Mucosa of stomach (tissue), 1 donor: ENCODE measurements at regions not wholly inside any gene's neighbourhood (a gene's known extent, or its start where the extent isn't known, plus 50 kb on each side); places are given as distances from the start of the nearest gene placed in this dataset.
"Not testable (repeated sequence)": the region's sequence is repeated elsewhere in the genome, so short reads cannot be mapped to it uniquely, and the experiment has no call there.

Experiments
- H3K27me3 ChIP-seq: one replicate; pipeline ENCODE4 v1.7.0; 2013; ENCODE audit warnings: mild to moderate bottlenecking, low read length; ENCODE audit not compliant: control insufficient read depth, insufficient read depth
- H3K36me3 ChIP-seq: one replicate; pipeline ENCODE4 v1.7.0; 2013; ENCODE audit warnings: low read length; ENCODE audit not compliant: control insufficient read depth, insufficient read depth
- H3K4me1 ChIP-seq: one replicate; pipeline ENCODE4 v1.7.0; 2013; ENCODE audit warnings: mild to moderate bottlenecking, low read length; ENCODE audit not compliant: control insufficient read depth, insufficient read depth
- H3K4me3 ChIP-seq: one replicate; pipeline ENCODE4 v1.7.0; 2013; ENCODE audit warnings: low read length
- H3K9ac ChIP-seq: one replicate; pipeline ENCODE4 v1.7.0; 2013; ENCODE audit warnings: mild to moderate bottlenecking, low read length, moderate library complexity
- H3K9me3 ChIP-seq: one replicate; pipeline ENCODE4 v1.7.0; 2013; ENCODE audit warnings: mild to moderate bottlenecking, low read length, moderate library complexity; ENCODE audit not compliant: control insufficient read depth
- donor health status: Pancreatic carcinoma.

DNA sequence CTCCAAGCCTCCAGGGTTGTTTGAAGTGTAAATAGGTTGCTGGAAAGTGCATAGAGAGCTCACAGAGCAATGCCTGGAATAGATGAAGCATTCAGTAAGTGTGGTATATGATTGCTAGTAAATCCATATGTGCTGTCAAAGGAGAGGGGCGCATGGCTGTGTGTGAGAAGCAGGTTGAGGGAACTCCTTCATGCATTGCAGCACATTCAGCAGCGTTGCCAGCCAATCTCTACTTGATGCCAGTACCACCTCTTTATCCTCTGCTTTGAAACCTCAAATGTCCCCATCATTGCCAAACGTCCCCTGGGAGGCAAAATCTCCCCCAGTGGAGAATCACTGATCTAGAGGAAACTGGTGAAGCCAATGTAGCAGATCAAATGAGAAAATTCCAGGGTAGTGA is 82.7 kb upstream of the RALGAPA2 start:
- H3K9ac ChIP-seq = no peak overlapping the region
- no peaks in the 10 kb centered on the region for H3K9me3 ChIP-seq
- H3K4me1 ChIP-seq = no peaks in the 10 kb centered on the region
- no peak overlapping the region for H3K4me3 ChIP-seq
- H3K27me3 ChIP-seq = no peaks in the 10 kb centered on the region
- no peaks in the 10 kb centered on the region for H3K36me3 ChIP-seq

DNA sequence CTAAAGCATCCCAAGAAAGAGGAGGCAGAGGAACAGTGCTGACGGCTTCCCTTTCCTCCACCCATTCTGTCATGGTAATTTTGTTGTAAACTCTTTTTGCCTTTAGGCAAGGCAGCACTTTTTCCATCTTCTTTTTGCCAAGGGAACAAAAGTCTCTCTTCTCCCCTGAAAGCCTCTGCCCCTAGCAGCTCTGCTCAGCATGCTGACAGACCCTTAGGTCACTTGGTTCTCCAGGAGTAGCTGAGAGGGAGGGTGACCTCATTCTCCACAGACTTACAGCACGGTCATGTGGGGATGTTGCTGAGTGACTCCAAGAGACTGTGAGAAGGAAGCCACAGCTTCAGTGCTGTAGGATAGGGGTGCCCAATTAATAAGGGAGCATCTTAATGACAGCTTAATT is 81.1 kb upstream of the RALGAPA2 start:
- Histone ChIP-seq H3K9me3 (no peaks in the 10 kb centered on the region), H3K36me3 (no peaks in the 10 kb centered on the region), H3K4me1 (no peaks in the 10 kb centered on the region), H3K9ac (no peak overlapping the region), H3K27me3 (no peaks in the 10 kb centered on the region), H3K4me3 (no peak overlapping the region)

DNA sequence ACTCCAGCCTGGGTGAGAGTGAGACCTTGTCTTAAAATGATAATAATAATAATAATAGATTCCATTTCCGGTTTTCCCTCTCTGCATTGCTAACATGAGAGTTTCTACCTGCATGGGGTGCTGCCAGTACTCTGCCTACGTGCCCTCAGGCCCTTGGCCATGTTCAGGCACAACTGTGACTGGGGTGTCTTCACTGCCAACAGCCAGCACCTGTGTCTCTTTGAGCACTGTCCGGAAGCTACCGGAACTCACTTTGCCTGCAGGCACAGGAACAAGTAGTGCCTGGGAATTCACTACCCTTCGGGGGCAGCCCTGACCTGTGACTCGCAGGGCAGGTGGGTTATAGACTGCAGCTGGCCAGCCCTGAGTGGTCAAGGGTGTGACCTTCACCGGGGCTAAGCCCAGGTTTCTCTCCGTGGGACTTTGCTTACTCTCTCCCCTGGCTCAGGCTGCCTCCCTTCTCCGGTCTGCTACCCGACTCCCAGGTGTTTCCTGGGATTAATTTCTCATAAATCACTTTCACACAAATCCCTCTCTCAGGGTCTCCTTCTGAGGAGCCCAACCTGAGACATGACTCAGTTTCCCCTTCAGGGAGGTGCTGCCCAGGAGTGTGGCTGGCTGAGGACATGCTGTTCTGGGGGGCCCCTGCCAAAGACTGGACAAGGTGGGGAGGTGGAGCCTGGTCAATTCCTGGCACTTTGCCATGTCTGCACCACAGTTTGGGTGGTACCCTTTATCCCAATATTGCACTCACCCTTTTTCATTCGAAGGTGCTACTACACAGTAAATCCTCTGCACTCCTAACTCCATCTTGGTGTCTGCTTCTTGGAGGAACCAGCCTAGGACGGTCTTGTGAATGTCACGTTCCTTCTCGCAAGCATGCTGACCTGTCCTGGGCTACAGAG is 79.5 kb upstream of the RALGAPA2 start:
- H3K4me3 ChIP-seq = no peak overlapping the region
- H3K9ac ChIP-seq = no peak overlapping the region
- H3K4me1 ChIP-seq = no peaks in the 10 kb centered on the region
- no peaks in the 10 kb centered on the region for H3K27me3 ChIP-seq
- no peaks in the 10 kb centered on the region for H3K9me3 ChIP-seq
- H3K36me3 ChIP-seq = no peaks in the 10 kb centered on the region

GRCh38 chr20:20788308-20788707 is 75.9 kb upstream of the RALGAPA2 start:
- no peaks in the 10 kb centered on the region for H3K9me3 ChIP-seq
- no peak overlapping the region for H3K4me3 ChIP-seq

GRCh38 chr20:20786428-20786827 is 74.0 kb upstream of the RALGAPA2 start:
- Histone ChIP-seq H3K4me3 (no peak overlapping the region), H3K9ac (no peak overlapping the region), H3K4me1 (no peaks in the 10 kb centered on the region), H3K36me3 (no peaks in the 10 kb centered on the region), H3K27me3 (no peaks in the 10 kb centered on the region), H3K9me3 (no peaks in the 10 kb centered on the region)

More at GRCh38 chr20:20788308-20788707, 75.9 kb upstream of the RALGAPA2 start:
- H3K4me1 ChIP-seq = no peaks in the 10 kb centered on the region
- H3K27me3 ChIP-seq = no peaks in the 10 kb centered on the region
- no peaks in the 10 kb centered on the region for H3K36me3 ChIP-seq
- H3K9ac ChIP-seq = no peak overlapping the region

GRCh38 chr20:20785226-20785625 is 72.8 kb upstream of the RALGAPA2 start:
- no peaks in the 10 kb centered on the region for H3K9me3 ChIP-seq
- H3K4me1 ChIP-seq = peaks cover 5% of the 10 kb centered on the region
- H3K9ac ChIP-seq = no peak overlapping the region
- H3K27me3 ChIP-seq = no peaks in the 10 kb centered on the region
- H3K36me3 ChIP-seq = no peaks in the 10 kb centered on the region
- no peak overlapping the region for H3K4me3 ChIP-seq

DNA sequence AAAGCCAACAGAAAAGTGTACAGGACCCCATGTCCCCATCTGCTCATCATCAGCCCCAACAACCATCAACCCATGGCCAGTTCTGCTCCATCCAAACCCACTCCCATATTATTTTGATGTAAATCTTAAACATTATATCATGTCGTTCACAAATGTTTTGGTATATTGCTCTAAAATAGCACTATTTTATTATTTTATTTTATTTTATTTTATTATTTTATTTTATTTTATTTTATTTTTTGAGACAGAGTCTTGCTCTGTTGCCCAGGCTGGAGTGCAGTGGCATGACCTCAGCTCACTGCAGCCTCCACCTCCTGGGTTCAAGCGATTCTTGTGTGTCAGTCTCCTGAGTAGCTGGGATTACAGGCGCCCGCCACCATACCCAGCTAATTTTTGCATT is 72.0 kb upstream of the RALGAPA2 start:
- H3K4me3 ChIP-seq, H3K36me3 ChIP-seq, H3K9me3 ChIP-seq, H3K27me3 ChIP-seq, H3K4me1 ChIP-seq, H3K9ac ChIP-seq: not testable (repeated sequence)

DNA sequence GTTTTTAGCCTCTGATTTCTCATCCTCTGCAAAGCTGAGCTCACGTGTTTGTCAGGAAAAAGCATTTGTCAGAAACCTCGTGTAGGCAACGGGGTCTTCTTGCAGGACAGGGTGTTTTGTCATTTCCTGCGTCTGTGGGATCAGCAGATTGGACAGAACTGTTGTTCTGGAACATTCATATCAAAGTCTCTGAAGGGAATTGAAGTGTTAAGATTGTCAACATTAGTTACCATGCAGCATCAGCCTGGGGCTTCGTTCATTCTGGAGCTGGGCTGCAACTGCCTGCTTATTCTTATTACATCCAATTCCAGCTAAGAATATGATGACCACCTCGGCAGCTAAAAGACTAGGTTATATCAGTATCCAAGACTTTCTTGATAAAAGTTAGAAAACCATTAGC is 71.0 kb upstream of the RALGAPA2 start:
- H3K27me3 ChIP-seq = no peaks in the 10 kb centered on the region
- no peak overlapping the region for H3K9ac ChIP-seq
- no peak overlapping the region for H3K4me3 ChIP-seq
- no peaks in the 10 kb centered on the region for H3K36me3 ChIP-seq
- H3K4me1 ChIP-seq = peaks cover 6% of the 10 kb centered on the region
- no peaks in the 10 kb centered on the region for H3K9me3 ChIP-seq

- no peaks in the 10 kb centered on the region for H3K9me3 ChIP-seq
- no peak overlapping the region for H3K4me3 ChIP-seq
- H3K27me3 ChIP-seq = no peaks in the 10 kb centered on the region
- no peak overlapping the region for H3K9ac ChIP-seq
- no peaks in the 10 kb centered on the region for H3K36me3 ChIP-seq
- peaks cover 6% of the 10 kb centered on the region for H3K4me1 ChIP-seq
Measured at GRCh38 chr20:20782755-20783154, 70.3 kb upstream of the RALGAPA2 start.

- H3K27me3 ChIP-seq = no peaks in the 10 kb centered on the region
- no peaks in the 10 kb centered on the region for H3K9me3 ChIP-seq
- H3K9ac ChIP-seq = no peak overlapping the region
- peaks cover 6% of the 10 kb centered on the region for H3K4me1 ChIP-seq
- H3K36me3 ChIP-seq = no peaks in the 10 kb centered on the region
- H3K4me3 ChIP-seq = no peak overlapping the region
Measured at GRCh38 chr20:20782231-20782630, 69.8 kb upstream of the RALGAPA2 start.

DNA sequence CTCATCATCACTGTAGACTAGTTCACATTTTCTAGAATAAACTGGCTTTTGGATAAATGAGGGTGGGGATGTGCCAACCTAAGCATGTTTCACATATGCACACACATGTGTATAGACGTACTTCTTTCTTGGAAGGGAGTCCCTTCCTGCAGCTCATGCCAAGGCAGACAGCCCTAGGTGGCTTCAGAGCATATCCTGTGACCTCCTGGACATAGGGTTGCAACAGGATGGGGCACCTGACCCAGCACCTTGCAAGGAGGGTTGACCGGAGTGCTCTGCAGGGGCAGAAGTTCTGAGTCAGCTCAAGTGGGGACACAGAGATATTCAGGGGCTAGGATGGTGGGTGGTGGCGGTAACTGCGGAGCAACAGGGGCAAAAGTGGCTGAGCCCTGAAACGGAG is 68.6 kb upstream of the RALGAPA2 start:
- peaks cover 6% of the 10 kb centered on the region for H3K4me1 ChIP-seq
- H3K9me3 ChIP-seq = no peaks in the 10 kb centered on the region
- no peak overlapping the region for H3K9ac ChIP-seq
- no peaks in the 10 kb centered on the region for H3K36me3 ChIP-seq
- no peaks in the 10 kb centered on the region for H3K27me3 ChIP-seq
- H3K4me3 ChIP-seq = no peak overlapping the region

GRCh38 chr20:20780127-20780824 is 67.8 kb upstream of the RALGAPA2 start:
- Histone ChIP-seq H3K9me3 (no peaks in the 10 kb centered on the region), H3K36me3 (no peaks in the 10 kb centered on the region), H3K27me3 (no peaks in the 10 kb centered on the region), H3K4me3 (no peak overlapping the region), H3K4me1 (peaks cover 6% of the 10 kb centered on the region), H3K9ac (no peak overlapping the region)
